HEK293T (cell line): ENCODE measurements at regions not wholly inside any gene's neighbourhood (a gene's known extent, or its start where the extent isn't known, plus 50 kb on each side); places are given as distances from the start of the nearest gene placed in this dataset.

ENCODE experiments used
- CTCF ChIA-PET: fragments of 350-600 bp; formaldehyde crosslinking; extraction: SDS; loops from one replicate; lab custom pipeline; 2021; ENCODE audit warnings: antibody characterized with exemption, inconsistent platforms; lab: Yijun Ruan, JAX
- POLR2A ChIA-PET: fragments of 350-600 bp; formaldehyde crosslinking; extraction: SDS; loops from one replicate; lab custom pipeline; 2020; ENCODE audit warnings: antibody characterized with exemption, inconsistent platforms; lab: Yijun Ruan, JAX
- DNase-seq: peaks from one replicate; pipeline ENCODE4 v3.0.0; 2012; ENCODE audit warnings: mixed read lengths; ENCODE audit errors: extremely low spot score
- ARNT ChIP-seq: fragments of 450-650 bp; IDR thresholded peaks from 2 replicates; pipeline ENCODE4 v1.6.1; 2017; ENCODE audit warnings: mild to moderate bottlenecking
- BHLHE40 ChIP-seq: fragments of 450-650 bp; IDR thresholded peaks from 2 replicates; pipeline ENCODE4 v1.6.1; 2016; ENCODE audit warnings: mild to moderate bottlenecking, moderate library complexity, borderline replicate concordance
- CTBP1 ChIP-seq: fragments of 450-650 bp; IDR thresholded peaks from 2 replicates; pipeline ENCODE4 v1.6.1; 2016; ENCODE audit warnings: borderline replicate concordance
- ELF4 ChIP-seq: fragments of 450-650 bp; IDR thresholded peaks from 2 replicates; pipeline ENCODE4 v1.6.1; 2017; ENCODE audit warnings: antibody characterized with exemption
- FOXA1 ChIP-seq: fragments of 450-650 bp; IDR thresholded peaks from 2 replicates; pipeline ENCODE4 v1.6.1; 2016; ENCODE audit warnings: mild to moderate bottlenecking
- FOXK2 ChIP-seq: fragments of 450-650 bp; IDR thresholded peaks from 2 replicates; pipeline ENCODE4 v1.6.1; 2016; ENCODE audit warnings: mild to moderate bottlenecking
- FOXM1 ChIP-seq: fragments of 450-650 bp; IDR thresholded peaks from 2 replicates; pipeline ENCODE4 v1.6.1; 2017; ENCODE audit warnings: mild to moderate bottlenecking, borderline replicate concordance
- HDGF ChIP-seq: fragments of 450-650 bp; IDR thresholded peaks from 2 replicates; pipeline ENCODE4 v1.6.1; 2017; ENCODE audit warnings: antibody characterized with exemption, borderline replicate concordance
- L3MBTL2 ChIP-seq: fragments of 450-650 bp; conservative IDR thresholded peaks from 2 replicates; pipeline ENCODE4 v1.6.1; 2016; ENCODE audit warnings: mild to moderate bottlenecking
- LEF1 ChIP-seq: fragments of 450-650 bp; IDR thresholded peaks from 2 replicates; pipeline ENCODE4 v1.6.1; 2017; ENCODE audit warnings: mild to moderate bottlenecking, borderline replicate concordance
- NFRKB ChIP-seq: fragments of 450-650 bp; IDR thresholded peaks from 2 replicates; pipeline ENCODE4 v1.6.1; 2016; ENCODE audit warnings: mild to moderate bottlenecking, moderate library complexity
- SP1 ChIP-seq: fragments of 450-650 bp; IDR thresholded peaks from 2 replicates; pipeline ENCODE4 v1.6.1; 2017
- SUZ12 ChIP-seq: fragments of 450-650 bp; IDR thresholded peaks from 2 replicates; pipeline ENCODE4 v1.6.1; 2016; ENCODE audit warnings: mild to moderate bottlenecking
- TARDBP ChIP-seq: fragments of 450-650 bp; IDR thresholded peaks from 2 replicates; pipeline ENCODE4 v1.6.1; 2016
- TF ChIP-seq, protein P1 (sequence below): fragments of 450-650 bp; IDR thresholded peaks from 2 replicates; pipeline ENCODE4 v1.6.1; 2016

DNA sequence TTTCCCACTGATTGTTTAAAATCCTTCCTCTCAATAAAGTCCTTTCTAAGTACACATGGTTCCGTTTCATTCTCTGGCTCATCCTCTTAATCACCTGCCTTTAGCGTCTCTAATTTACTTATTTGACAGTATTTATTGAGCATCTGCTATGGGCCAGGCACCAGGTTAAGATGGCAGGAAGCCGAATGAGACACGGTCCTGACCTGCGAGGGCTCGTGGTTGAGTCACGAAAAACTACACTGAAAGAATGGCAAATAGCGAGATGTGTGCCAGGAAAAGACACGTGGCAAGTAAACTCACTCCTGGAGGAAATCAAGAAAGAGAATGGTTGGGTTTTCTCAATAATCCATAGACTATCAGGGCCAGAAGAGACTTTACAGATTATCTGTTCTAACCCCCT, 60.9 kb downstream of the HES1 start:
- POLR2A ChIA-PET = no interaction called here
- CTCF ChIA-PET = interaction anchor here (0.6 kb wide), 1 partner anchor 711 kb away, joined by 4 read pairs; no protein-coding TSS in a partner anchor
- DNase-seq = no peak
- TF ChIP-seq FOXK2 = no peak

DNA sequence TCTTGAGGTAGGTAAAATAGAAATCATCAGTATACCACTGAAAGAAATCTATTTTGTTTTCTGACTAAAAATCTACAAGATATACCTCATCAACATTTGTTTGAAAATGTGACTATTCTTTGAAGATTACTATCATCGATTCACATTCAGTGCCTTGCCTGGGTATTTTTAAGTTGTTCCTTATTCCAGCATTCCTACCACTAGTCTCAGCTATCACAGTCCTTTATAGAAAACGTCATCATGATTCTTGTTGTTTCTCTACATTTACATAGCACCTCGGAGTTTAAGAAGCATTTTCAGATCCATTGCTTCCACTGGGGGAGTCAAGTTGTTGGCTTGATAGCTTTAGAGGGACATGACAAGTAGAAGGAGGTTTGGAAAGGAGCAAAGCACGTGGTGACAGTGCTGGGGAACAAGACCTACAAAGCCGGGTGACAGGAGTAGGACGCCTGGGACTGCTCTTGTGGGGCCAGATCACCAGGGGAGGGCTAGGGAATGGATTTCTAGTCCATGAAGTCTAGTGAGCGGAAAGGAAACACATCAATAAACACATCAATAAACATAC, 61.5 kb downstream of the HES1 start:
- CTCF ChIA-PET = no interaction called here

DNA sequence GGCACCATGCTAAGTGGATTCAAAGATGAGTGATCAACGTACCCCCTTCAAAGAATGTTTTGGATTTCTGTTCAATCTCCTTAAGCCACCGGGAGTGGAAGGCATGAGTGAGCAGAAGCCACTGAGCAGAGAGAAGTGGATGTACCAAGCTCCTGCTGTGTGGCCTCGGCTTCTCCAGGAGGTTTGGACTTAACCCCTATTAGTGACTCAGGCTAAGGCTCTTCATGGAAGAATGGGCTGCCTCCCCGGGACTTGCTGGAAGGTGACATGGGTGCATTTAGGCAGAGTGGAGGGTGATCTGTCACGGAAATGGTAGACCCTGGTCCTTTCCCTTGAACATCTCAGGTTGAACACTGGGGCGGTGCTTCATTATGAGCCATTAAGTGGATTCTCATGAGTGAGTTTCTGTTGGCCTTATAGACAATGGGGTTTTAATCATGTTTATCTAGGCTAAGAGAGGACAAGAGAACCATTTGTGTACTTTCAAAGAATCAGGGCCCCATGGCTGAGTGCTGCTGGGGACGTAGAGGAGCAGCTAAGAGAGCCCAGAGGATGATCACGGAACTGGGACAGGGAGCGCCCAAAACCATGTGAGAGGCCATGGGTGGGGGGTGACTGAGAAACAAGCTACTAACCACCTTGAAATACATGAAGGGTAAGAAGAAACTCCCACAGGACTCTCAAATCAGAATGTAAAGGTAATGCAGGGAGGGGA, 62.2 kb downstream of the HES1 start:
- ChIA-PET CTCF (no interaction called here), POLR2A (no interaction called here)
- TF ChIP-seq FOXA1 (no peak), ARNT (no peak), SP1 (no peak), FOXM1 (no peak), NFRKB (no peak), CTBP1 (no peak), ELF4 (no peak), SUZ12 (no peak), L3MBTL2 (no peak), BHLHE40 (no peak)
- TF ChIP-seq, protein P1, sequence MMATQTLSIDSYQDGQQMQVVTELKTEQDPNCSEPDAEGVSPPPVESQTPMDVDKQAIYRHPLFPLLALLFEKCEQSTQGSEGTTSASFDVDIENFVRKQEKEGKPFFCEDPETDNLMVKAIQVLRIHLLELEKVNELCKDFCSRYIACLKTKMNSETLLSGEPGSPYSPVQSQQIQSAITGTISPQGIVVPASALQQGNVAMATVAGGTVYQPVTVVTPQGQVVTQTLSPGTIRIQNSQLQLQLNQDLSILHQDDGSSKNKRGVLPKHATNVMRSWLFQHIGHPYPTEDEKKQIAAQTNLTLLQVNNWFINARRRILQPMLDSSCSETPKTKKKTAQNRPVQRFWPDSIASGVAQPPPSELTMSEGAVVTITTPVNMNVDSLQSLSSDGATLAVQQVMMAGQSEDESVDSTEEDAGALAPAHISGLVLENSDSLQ = no peak
- DNase-seq = no peak

More for the DNA sequence above, 61.5 kb downstream of the HES1 start:
- no peak for DNase-seq
- no peak for TF ChIP-seq NFRKB
- POLR2A ChIA-PET = no interaction called here

DNA sequence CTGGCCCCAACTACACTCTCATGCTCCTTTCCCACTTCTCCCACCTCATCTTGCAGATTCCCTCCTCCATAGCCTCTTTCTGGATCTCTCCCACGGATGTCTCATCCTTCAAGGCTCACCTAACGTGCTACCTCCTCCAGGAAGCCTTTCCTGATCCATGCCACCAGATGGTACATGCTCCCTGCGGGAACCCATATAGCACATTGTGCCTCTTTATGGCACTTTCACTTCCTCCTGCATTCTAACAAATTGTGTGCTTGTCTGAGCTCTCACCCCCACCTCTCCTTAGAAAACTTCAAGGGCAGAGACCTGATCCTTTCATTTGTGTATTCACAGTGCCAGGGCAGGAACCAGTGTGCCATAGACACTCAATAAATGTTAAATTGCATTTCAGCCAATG, 63.0 kb downstream of the HES1 start:
- TF ChIP-seq TARDBP (no peak), SUZ12 (no peak), FOXM1 (no peak), L3MBTL2 (no peak), NFRKB (no peak), FOXK2 (no peak), ARNT (no peak), BHLHE40 (no peak), LEF1 (no peak), HDGF (no peak)
- TF ChIP-seq, protein P1 = no peak
- POLR2A ChIA-PET = no interaction called here
- CTCF ChIA-PET = no interaction called here
- no peak for DNase-seq

DNA sequence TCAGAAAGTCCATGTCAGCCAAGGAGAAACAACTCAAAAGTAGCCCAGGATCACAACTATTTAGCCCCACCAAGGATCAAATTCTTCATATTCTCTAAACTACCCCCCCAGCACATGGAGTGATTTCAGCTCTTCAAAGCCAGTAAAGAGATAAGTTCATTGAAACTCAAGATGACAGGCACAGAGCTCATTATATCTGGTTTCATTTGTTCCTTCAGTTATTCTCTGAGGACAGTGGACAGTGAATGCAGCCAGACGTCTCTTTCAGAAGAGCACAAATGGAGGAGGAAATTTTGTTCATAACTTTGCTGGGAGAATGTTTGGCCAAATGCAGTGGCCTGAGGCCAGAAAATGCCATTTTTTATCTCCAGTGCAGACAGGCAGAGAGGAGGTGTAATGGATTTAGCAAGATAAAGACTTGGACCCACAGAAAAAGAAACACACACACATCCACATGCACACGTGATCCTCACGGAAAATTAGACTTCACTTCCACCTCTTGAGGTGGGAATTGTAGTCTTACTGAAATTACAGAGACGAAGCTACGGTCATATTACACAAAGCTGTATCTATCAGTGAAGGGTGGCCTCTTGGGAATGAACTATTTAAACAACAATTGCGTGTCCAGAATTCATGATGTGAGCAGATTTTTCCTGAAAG, 64.6 kb downstream of the HES1 start:
- no peak for DNase-seq
- POLR2A ChIA-PET = no interaction called here
- CTCF ChIA-PET = interaction anchor here (0.7 kb wide), 1 partner anchor 136 kb away, joined by 4 read pairs; no protein-coding TSS in a partner anchor
- no peak for TF ChIP-seq FOXK2
- no peak for TF ChIP-seq SP1
- TF ChIP-seq, protein P1 = no peak
- TF ChIP-seq L3MBTL2 = no peak

DNA sequence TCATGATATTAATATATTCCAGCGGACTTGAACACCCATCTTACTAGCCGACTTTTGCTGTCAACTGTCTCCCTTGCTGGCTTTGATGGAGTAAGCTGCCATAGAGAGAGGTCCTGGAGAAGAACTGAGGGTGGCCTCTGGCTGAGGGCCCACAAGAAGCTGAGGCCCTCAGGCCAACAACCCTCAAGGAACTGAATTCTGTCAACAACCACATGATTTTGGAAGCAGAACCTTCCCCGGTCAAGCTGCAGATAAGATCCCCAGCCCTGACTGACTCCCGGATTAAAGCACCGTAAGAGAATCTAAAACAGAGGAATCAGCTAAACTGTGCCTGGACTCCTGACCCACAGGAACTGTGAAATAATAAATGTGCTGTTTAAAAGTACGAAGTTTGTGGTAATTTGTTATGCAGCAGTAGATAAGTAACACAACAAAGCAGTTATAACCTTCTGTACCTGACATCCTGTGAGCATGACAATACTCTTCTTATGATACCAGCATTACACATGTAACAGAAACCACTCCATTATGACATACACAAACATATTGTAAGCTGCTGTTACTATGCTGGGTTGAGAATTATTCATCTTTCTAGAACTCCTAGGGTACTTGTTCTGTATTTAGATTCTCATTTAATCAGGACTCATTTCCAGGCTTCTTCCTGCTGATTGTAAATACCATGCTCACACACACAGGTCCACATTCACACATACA, 66.2 kb downstream of the HES1 start:
- POLR2A ChIA-PET = no interaction called here

More for the DNA sequence above, 66.2 kb downstream of the HES1 start:
- DNase-seq = no peak
- CTCF ChIA-PET = no interaction called here
- TF ChIP-seq LEF1 (no peak), ARNT (no peak), HDGF (no peak), ELF4 (no peak), FOXK2 (no peak), CTBP1 (no peak), TARDBP (no peak), NFRKB (no peak)
- TF ChIP-seq, protein P1 = no peak
